ENCODE measurements at regions not wholly inside any gene's neighbourhood (a gene's known extent, or its start where the extent isn't known, plus 50 kb on each side); places are given as distances from the start of the nearest gene placed in this dataset.

GRCh38 chr4:181823183-181823582, 420.0 kb upstream of the TENM3 start:
- no peak for DNase-seq (ENCODE audit: low spot score in 2 of 2)
- intact Hi-C loops (cut with DNase I; ENCODE audit: low total_unique reads): no loop called here
- no peak for TF ChIP-seq CTCF (IDR thresholded peaks at IDR 0.05)
- TF ChIP-seq POLR2A (IDR thresholded peaks at IDR 0.05): no peak
- H3K4me3 ChIP-seq (ENCODE audit: low read depth, poor library complexity, severe bottlenecking): no peak overlapping the region
- 40 to 46% methylated on average over 1 of the region's 1 CpG for WGBS, 2 donors

- intact Hi-C loops (cut with DNase I; ENCODE audit: low total_unique reads): no loop called here
- no peak overlapping the region for H3K4me3 ChIP-seq (ENCODE audit: low read depth, poor library complexity, severe bottlenecking)
- 45 to 56% methylated on average over 3 of the region's 3 CpGs for WGBS, 2 donors
- TF ChIP-seq POLR2A (IDR thresholded peaks at IDR 0.05) (no peak), CTCF (IDR thresholded peaks at IDR 0.05) (no peak)
- no peak for DNase-seq (ENCODE audit: low spot score in 2 of 2)
These were observed 419.6 kb upstream of the TENM3 start for GRCh38 chr4:181823645-181824044.

- no peak for DNase-seq (ENCODE audit: low spot score in 2 of 2)
- whole genome bisulfite sequencing, 2 donors: 85 to 92% methylated on average over 2 of the region's 2 CpGs
- TF ChIP-seq CTCF (IDR thresholded peaks at IDR 0.05): no peak
- TF ChIP-seq POLR2A (IDR thresholded peaks at IDR 0.05): no peak
- no peak overlapping the region for H3K4me3 ChIP-seq (ENCODE audit: low read depth, poor library complexity, severe bottlenecking)
- intact Hi-C loops (cut with DNase I; ENCODE audit: low total_unique reads): no loop called here
These were observed 417.6 kb upstream of the TENM3 start for GRCh38 chr4:181825564-181825963.

- 81 to 88% methylated on average over 9 of the region's 9 CpGs for WGBS, 2 donors
- intact Hi-C loops (cut with DNase I; ENCODE audit: low total_unique reads): no loop called here
- no peak for TF ChIP-seq POLR2A (IDR thresholded peaks at IDR 0.05)
- no peak for TF ChIP-seq CTCF (IDR thresholded peaks at IDR 0.05)
- H3K4me3 ChIP-seq (ENCODE audit: low read depth, poor library complexity, severe bottlenecking): no peak overlapping the region
- DNase-seq (ENCODE audit: low spot score in 2 of 2): no peak
These were observed 416.0 kb upstream of the TENM3 start for GRCh38 chr4:181827246-181827645.

- WGBS, 2 donors: 64 to 70% methylated on average over 6 of the region's 6 CpGs
These were observed 412.7 kb upstream of the TENM3 start for GRCh38 chr4:181830404-181831035.

More at GRCh38 chr4:181830404-181831035, 412.7 kb upstream of the TENM3 start:
- no peak for DNase-seq (ENCODE audit: low spot score in 2 of 2)
- TF ChIP-seq CTCF (IDR thresholded peaks at IDR 0.05) (no peak), POLR2A (IDR thresholded peaks at IDR 0.05) (no peak)
- H3K4me3 ChIP-seq (ENCODE audit: low read depth, poor library complexity, severe bottlenecking): no peak overlapping the region
- intact Hi-C loops (cut with DNase I; ENCODE audit: low total_unique reads): no loop called here
